GM19043 (cell line): ENCODE measurements at regions not wholly inside any gene's neighbourhood (a gene's known extent, or its start where the extent isn't known, plus 50 kb on each side); places are given as distances from the start of the nearest gene placed in this dataset.
"Not testable (repeated sequence)": the region's sequence is repeated elsewhere in the genome, so short reads cannot be mapped to it uniquely, and the experiment has no call there.

Experiments used
- ATAC-seq: cut with Tn5 transposase; IDR thresholded peaks from one replicate; pipeline ENCODE4 v1.9.1; 2021; ENCODE audit warnings: low read depth; ENCODE audit not compliant: unreplicated experiment

GRCh38 chr16:73428121-73428520, 380.2 kb upstream of the ZFHX3 start:
- ATAC-seq, result no peak

- no peak for ATAC-seq
Observed at GRCh38 chr16:73427164-73427563, 379.2 kb upstream of the ZFHX3 start.

GRCh38 chr16:73426433-73427160, 378.7 kb upstream of the ZFHX3 start:
- no peak for ATAC-seq

GRCh38 chr16:73420676-73421075, 372.7 kb upstream of the ZFHX3 start:
- no peak for ATAC-seq

GRCh38 chr16:73420244-73420643, 372.3 kb upstream of the ZFHX3 start:
- no peak for ATAC-seq

GRCh38 chr16:73418691-73419090, 370.8 kb upstream of the ZFHX3 start:
- no peak for ATAC-seq

GRCh38 chr16:73418051-73418450, 370.1 kb upstream of the ZFHX3 start:
- no peak for ATAC-seq

- no peak for ATAC-seq
Observed at GRCh38 chr16:73415286-73415685, 367.4 kb upstream of the ZFHX3 start.

- ATAC-seq, result no peak
Observed at GRCh38 chr16:73414638-73415037, 366.7 kb upstream of the ZFHX3 start.

GRCh38 chr16:73413830-73414190, 365.9 kb upstream of the ZFHX3 start:
- no peak for ATAC-seq

- ATAC-seq, result no peak
Observed at GRCh38 chr16:73413091-73413829, 365.3 kb upstream of the ZFHX3 start.

GRCh38 chr16:73412416-73412815, 364.5 kb upstream of the ZFHX3 start:
- ATAC-seq, result no peak

- ATAC-seq, result no peak
Observed at GRCh38 chr16:73408716-73409115, 360.8 kb upstream of the ZFHX3 start.

- no peak for ATAC-seq
Observed at GRCh38 chr16:73408311-73408710, 360.4 kb upstream of the ZFHX3 start.

GRCh38 chr16:73405851-73406250, 357.9 kb upstream of the ZFHX3 start:
- no peak for ATAC-seq

GRCh38 chr16:73404001-73404400, 356.1 kb upstream of the ZFHX3 start:
- no peak for ATAC-seq

GRCh38 chr16:73403291-73403690, 355.4 kb upstream of the ZFHX3 start:
- ATAC-seq, result no peak

- ATAC-seq, result no peak
Observed at GRCh38 chr16:73400951-73401350, 353.0 kb upstream of the ZFHX3 start.

- no peak for ATAC-seq
Observed at GRCh38 chr16:73399997-73400396, 352.1 kb upstream of the ZFHX3 start.

- no peak for ATAC-seq
Observed at GRCh38 chr16:73399486-73399885, 351.6 kb upstream of the ZFHX3 start.

GRCh38 chr16:73398604-73399003, 350.7 kb upstream of the ZFHX3 start:
- ATAC-seq, result not testable (repeated sequence)

GRCh38 chr16:73396556-73396955, 348.6 kb upstream of the ZFHX3 start:
- no peak for ATAC-seq
